HCT116 (cell line): ENCODE measurements at regions not wholly inside any gene's neighbourhood (a gene's known extent, or its start where the extent isn't known, plus 50 kb on each side); places are given as distances from the start of the nearest gene placed in this dataset.

ENCODE experiments used
- ATAC-seq: fragments of 200-7000 bp; cut with Tn5 transposase; 2 replicates; pipeline ENCODE4 v1.9.1; 2020; ENCODE audit warnings: mild to moderate bottlenecking, moderate library complexity
- BruUV-seq: library from RNA; stranded (reverse); fragments of 400-500 nt; replicated peaks from 2 replicates; lab custom pipeline; 2021; lab: Mats Ljungman, UMichigan
- CTCF ChIA-PET: fragments of 300-600 bp; sonication (Branson Sonifier 250); formaldehyde crosslinking; loops from one replicate; lab custom pipeline; 2021; ENCODE audit warnings: antibody characterized with exemption; lab: Charles Lee
- POLR2A ChIA-PET: fragments of 300-600, 350-600 bp; sonication (Branson Sonifier 250); formaldehyde crosslinking; loops from one replicate; lab custom pipeline; 2021; ENCODE audit warnings: antibody characterized with exemption; lab: Charles Lee
- RAD21 ChIA-PET, 2 experiments: fragments of 300-600 bp; sonication (Branson Sonifier 250); formaldehyde crosslinking; loops; one replicate each; lab custom pipeline; 2023; ENCODE audit warnings: low total read pairs in 2 of 2; ENCODE audit not compliant: uncharacterized antibody in 2 of 2, unreplicated experiment in 2 of 2, low non-redundant PET in 1 of 2; lab: Charles Lee
- DNase-seq: peaks from one replicate; pipeline ENCODE4 v3.0.0-alpha.2; 2010; ENCODE audit warnings: low read depth, low spot score
- H2AFZ ChIP-seq: fragments of 200-600 bp; shearing (Covaris generic), sonication (generic); 2 replicates; pipeline ENCODE4 v1.6.1; 2017; ENCODE audit warnings: low read depth, mixed run types, mixed read lengths, antibody characterized with exemption, low read length; ENCODE audit not compliant: poor library complexity, severe bottlenecking
- H3K27ac ChIP-seq: 2 replicates; pipeline ENCODE4 v1.5.1; 2012; ENCODE audit warnings: low read depth, low read length
- H3K27me3 ChIP-seq: fragments of 200-600 bp; sonication (generic); 2 replicates; pipeline ENCODE4 v1.6.1; 2016; ENCODE audit warnings: mixed run types, low read length, mixed read lengths; ENCODE audit not compliant: insufficient read depth
- H3K36me3 ChIP-seq, 2 experiments: fragments of 200-500 bp in 1 of 2; fragments of 200-600 bp in 1 of 2; sonication (Bioruptor generic) in 1 of 2; sonication (generic) in 1 of 2; 2 replicates each; pipeline versions ENCODE4 v1.5.1 to v1.6.1; 2014 to 2016; ENCODE audit warnings: low read length in 2 of 2, inconsistent platforms in 1 of 2, mixed read lengths in 1 of 2, mixed run types in 1 of 2; ENCODE audit not compliant: insufficient read depth in 2 of 2, control insufficient read depth in 1 of 2
- H3K4me1 ChIP-seq, 2 experiments: fragments of 200-600 bp in 1 of 2; sonication (generic) in 1 of 2; 2 replicates each; pipeline versions ENCODE4 v1.5.1 to v1.6.1; 2012 to 2017; ENCODE audit warnings: low read length in 2 of 2, inconsistent platforms in 1 of 2, mild to moderate bottlenecking in 1 of 2, mixed read lengths in 1 of 2, mixed run types in 1 of 2, moderate library complexity in 1 of 2; ENCODE audit not compliant: insufficient read depth in 2 of 2, control insufficient read depth in 1 of 2
- H3K4me2 ChIP-seq: fragments of 200-600 bp; sonication (generic); 2 replicates; pipeline ENCODE4 v1.6.1; 2017; ENCODE audit warnings: mixed run types, low read length, mixed read lengths
- H3K4me3 ChIP-seq, 2 experiments: fragments of 200-600 bp in 1 of 2; sonication (generic) in 1 of 2; replicated peaks in 1 of 2; 2 replicates each; pipeline ENCODE4 v1.5.1; 2011 to 2016; ENCODE audit warnings: low read length in 2 of 2, control low read depth in 1 of 2, low read depth in 1 of 2, mild to moderate bottlenecking in 1 of 2, mixed read lengths in 1 of 2, mixed run types in 1 of 2
- H3K79me2 ChIP-seq: fragments of 200-600 bp; sonication (generic); 2 replicates; pipeline ENCODE4 v1.6.1; 2017; ENCODE audit warnings: mild to moderate bottlenecking, mixed run types, low read length, moderate library complexity, mixed read lengths; ENCODE audit not compliant: insufficient read depth
- H3K9ac ChIP-seq: fragments of 200-600 bp; sonication (generic); 2 replicates; pipeline ENCODE4 v1.6.1; 2016; ENCODE audit warnings: low read length, mixed read lengths
- H3K9me2 ChIP-seq: fragments of 200-600 bp; sonication (generic), shearing (Covaris generic); 2 replicates; pipeline ENCODE4 v1.6.1; 2017; ENCODE audit warnings: mixed run types, mild to moderate bottlenecking, moderate library complexity; ENCODE audit not compliant: insufficient read depth
- H3K9me3 ChIP-seq, 2 experiments: fragments of 200-500 bp in 1 of 2; fragments of 200-600 bp in 1 of 2; sonication (Bioruptor generic) in 1 of 2; sonication (generic) in 1 of 2; 2 replicates each; pipeline ENCODE4 v1.6.1; 2014 to 2017; ENCODE audit warnings: low read length in 2 of 2, mixed read lengths in 2 of 2, inconsistent platforms in 1 of 2, low read depth in 1 of 2, mild to moderate bottlenecking in 1 of 2, mixed run types in 1 of 2, moderate library complexity in 1 of 2; ENCODE audit not compliant: control insufficient read depth in 1 of 2, insufficient read depth in 1 of 2
- H4K20me1 ChIP-seq: fragments of 200-600 bp; sonication (generic), shearing (Covaris generic); 2 replicates; pipeline ENCODE4 v1.6.1; 2017; ENCODE audit warnings: mixed run types, mild to moderate bottlenecking, moderate library complexity; ENCODE audit not compliant: insufficient read depth
- ATF3 ChIP-seq: IDR thresholded peaks from 2 replicates; pipeline ENCODE4 v1.6.1; 2012
- CBX3 ChIP-seq: IDR thresholded peaks from 2 replicates; pipeline ENCODE4 v1.6.1; 2012; ENCODE audit warnings: low read depth
- EGR1 ChIP-seq: IDR thresholded peaks from 2 replicates; pipeline ENCODE4 v1.6.1; 2012; ENCODE audit warnings: low read depth
- ELF1 ChIP-seq: IDR thresholded peaks from 2 replicates; pipeline ENCODE4 v1.6.1; 2012; ENCODE audit warnings: low read depth, borderline replicate concordance
- EZH2 ChIP-seq: fragments of 200-600 bp; sonication (generic); IDR thresholded peaks from 2 replicates; pipeline ENCODE4 v1.6.1; 2017; ENCODE audit warnings: antibody characterized with exemption, mixed run types
- POLR2A ChIP-seq: IDR thresholded peaks from 2 replicates; pipeline ENCODE4 v1.7.0; 2011; ENCODE audit warnings: borderline replicate concordance; ENCODE audit not compliant: insufficient read depth, insufficient read length; ENCODE audit errors: extremely low read depth
- POLR2AphosphoS5 ChIP-seq: IDR thresholded peaks from 2 replicates; pipeline ENCODE4 v1.6.1; 2011; ENCODE audit warnings: mild to moderate bottlenecking, low read depth, low read length, moderate library complexity
- RAD21 ChIP-seq: IDR thresholded peaks from 2 replicates; pipeline ENCODE4 v1.6.1; 2012; ENCODE audit warnings: low read depth, mild to moderate bottlenecking
- REST ChIP-seq: IDR thresholded peaks from 2 replicates; pipeline ENCODE4 v1.6.1; 2012; ENCODE audit warnings: low read depth
- SIN3A ChIP-seq: IDR thresholded peaks from 2 replicates; pipeline ENCODE4 v1.6.1; 2012; ENCODE audit warnings: low read depth
- SP1 ChIP-seq: IDR thresholded peaks from 2 replicates; pipeline ENCODE4 v1.6.1; 2012; ENCODE audit warnings: low read depth
- SRF ChIP-seq: IDR thresholded peaks from 2 replicates; pipeline ENCODE4 v1.6.1; 2012; ENCODE audit warnings: low read depth
- TCF7L2 ChIP-seq: IDR thresholded peaks from 2 replicates; pipeline ENCODE4 v1.7.0; 2011; ENCODE audit warnings: borderline replicate concordance, inconsistent platforms; ENCODE audit not compliant: insufficient read depth, insufficient read length; ENCODE audit errors: extremely low read depth
- ZNF274 ChIP-seq: fragments of 200-500 bp; sonication (Bioruptor generic); IDR thresholded peaks from 2 replicates; pipeline ENCODE4 v1.6.1; 2014; ENCODE audit warnings: mild to moderate bottlenecking, low read depth, low read length, inconsistent platforms
- intact Hi-C: fragments of 100-400 bp; cut with micrococcal nuclease; formaldehyde crosslinking; loops from 2 replicates; pipeline ENCODE4 v1.10.0; 2022

GRCh38 chr5:125185740-125186139 is 439.3 kb upstream of the ZNF608 start (continued):
- TF ChIP-seq SP1 (no peak), SRF (no peak)
- TF ChIP-seq, all 23 proteins: peak for 0

- no peak overlapping the region for H2AFZ ChIP-seq
- no peaks in the 10 kb centered on the region for H3K79me2 ChIP-seq
- TF ChIP-seq SRF, result no peak
- TF ChIP-seq ZNF274, result no peak
- TF ChIP-seq TCF7L2, result no peak
- TF ChIP-seq CBX3, result no peak
- TF ChIP-seq POLR2AphosphoS5, result no peak
- TF ChIP-seq SIN3A, result no peak
- no peak for TF ChIP-seq RAD21
- no peak for TF ChIP-seq ELF1
- TF ChIP-seq REST, result no peak
- no peak for TF ChIP-seq POLR2A
- TF ChIP-seq EZH2, result no peak
- TF ChIP-seq ATF3, result no peak
- TF ChIP-seq EGR1, result no peak
- no peaks in the 10 kb centered on the region for H3K36me3 ChIP-seq
- no peak for ATAC-seq
- no peaks in the 10 kb centered on the region for H3K4me1 ChIP-seq
- H3K27ac ChIP-seq, result no peak overlapping the region
- H3K9me3 ChIP-seq, result no peaks in the 10 kb centered on the region
- no peak overlapping the region for H3K4me3 ChIP-seq
- BruUV-seq, result no TSS peak
- intact Hi-C loops, result no loop called here
- ChIA-PET POLR2A (no interaction called here), RAD21 (no interaction called here), CTCF (no interaction called here)
- no peak overlapping the region for H3K4me2 ChIP-seq
- no peaks in the 10 kb centered on the region for H4K20me1 ChIP-seq
- H3K9ac ChIP-seq, result no peak overlapping the region
- no peak for DNase-seq
- no peaks in the 10 kb centered on the region for H3K9me2 ChIP-seq
- no peaks in the 10 kb centered on the region for H3K27me3 ChIP-seq
Measured at GRCh38 chr5:125186911-125187375, 440.5 kb upstream of the ZNF608 start.
